MG63 (cell line): ENCODE measurements at regions not wholly inside any gene's neighbourhood (a gene's known extent, or its start where the extent isn't known, plus 50 kb on each side); places are given as distances from the start of the nearest gene placed in this dataset.

ENCODE experiments used
- DNase-seq: peaks from one replicate; pipeline ENCODE4 v3.0.0-alpha.2; 2020
- H3K27me3 ChIP-seq: fragments of 250-450 bp; sonication (Bioruptor Pico); 2 replicates; pipeline ENCODE4 v1.5.1; 2020; ENCODE audit warnings: mild to moderate bottlenecking, moderate library complexity
- H3K36me3 ChIP-seq: fragments of 250-450 bp; sonication (Bioruptor Pico); 2 replicates; pipeline ENCODE4 v1.5.1; 2020; ENCODE audit warnings: mild to moderate bottlenecking, moderate library complexity
- H3K4me3 ChIP-seq: fragments of 250-450 bp; sonication (Bioruptor Pico); 2 replicates; pipeline ENCODE4 v1.5.1; 2020; ENCODE audit warnings: mild to moderate bottlenecking, moderate library complexity
- H3K9me3 ChIP-seq: fragments of 250-450 bp; sonication (Bioruptor Pico); 2 replicates; pipeline ENCODE4 v1.5.1; 2020; ENCODE audit warnings: mild to moderate bottlenecking, moderate library complexity

GRCh38 chr10:2987185-2987768 lies 80.1 kb upstream of the PFKP start:
- Histone ChIP-seq H3K9me3 (peaks cover 3% of the 10 kb centered on the region; the same call in 1 of the 2 replicates), H3K36me3 (no peaks in the 10 kb centered on the region), H3K4me3 (no peak overlapping the region), H3K27me3 (no peaks in the 10 kb centered on the region)
- DNase-seq, result no peak

GRCh38 chr10:2986391-2986801 lies 81.0 kb upstream of the PFKP start:
- Histone ChIP-seq H3K36me3 (no peaks in the 10 kb centered on the region), H3K4me3 (no peak overlapping the region), H3K9me3 (peaks cover 3% of the 10 kb centered on the region; the same call in 1 of the 2 replicates), H3K27me3 (no peaks in the 10 kb centered on the region)
- no peak for DNase-seq

- no peaks in the 10 kb centered on the region for H3K27me3 ChIP-seq
- H3K36me3 ChIP-seq, result no peaks in the 10 kb centered on the region
- peaks cover 3% of the 10 kb centered on the region; the same call in 1 of the 2 replicates for H3K9me3 ChIP-seq
- peak; percentile 65 for DNase-seq
- no peak overlapping the region for H3K4me3 ChIP-seq
These were observed 81.6 kb upstream of the PFKP start for GRCh38 chr10:2985729-2986232.

GRCh38 chr10:2984682-2985081 lies 82.7 kb upstream of the PFKP start:
- H3K9me3 ChIP-seq, result peaks cover 3% of the 10 kb centered on the region; the same call in 1 of the 2 replicates
- no peaks in the 10 kb centered on the region for H3K27me3 ChIP-seq
- H3K4me3 ChIP-seq, result no peak overlapping the region
- no peaks in the 10 kb centered on the region for H3K36me3 ChIP-seq
- no peak for DNase-seq

- no peaks in the 10 kb centered on the region for H3K9me3 ChIP-seq
- no peaks in the 10 kb centered on the region for H3K36me3 ChIP-seq
- H3K4me3 ChIP-seq, result no peak overlapping the region
- DNase-seq, result no peak
- no peaks in the 10 kb centered on the region for H3K27me3 ChIP-seq
These were observed 85.2 kb upstream of the PFKP start for GRCh38 chr10:2982146-2982545.

- DNase-seq, result peak; percentile 78
- H3K36me3 ChIP-seq, result no peaks in the 10 kb centered on the region
- peak overlapping the region; percentile 35 for H3K4me3 ChIP-seq
- no peaks in the 10 kb centered on the region for H3K9me3 ChIP-seq
- H3K27me3 ChIP-seq, result no peaks in the 10 kb centered on the region
These were observed 86.0 kb upstream of the PFKP start for GRCh38 chr10:2981361-2981801.

GRCh38 chr10:2980791-2981360 lies 86.5 kb upstream of the PFKP start:
- no peaks in the 10 kb centered on the region for H3K9me3 ChIP-seq
- H3K27me3 ChIP-seq, result no peaks in the 10 kb centered on the region
- no peaks in the 10 kb centered on the region for H3K36me3 ChIP-seq
- peak overlapping the region; percentile 35 for H3K4me3 ChIP-seq
- DNase-seq, result peak; percentile 73

GRCh38 chr10:2980116-2980515 lies 87.2 kb upstream of the PFKP start:
- no peak overlapping the region for H3K4me3 ChIP-seq
- no peak for DNase-seq
- no peaks in the 10 kb centered on the region for H3K36me3 ChIP-seq
- H3K27me3 ChIP-seq, result no peaks in the 10 kb centered on the region
- H3K9me3 ChIP-seq, result no peaks in the 10 kb centered on the region

- no peaks in the 10 kb centered on the region for H3K36me3 ChIP-seq
- no peak for DNase-seq
- no peaks in the 10 kb centered on the region for H3K27me3 ChIP-seq
- no peaks in the 10 kb centered on the region for H3K9me3 ChIP-seq
- H3K4me3 ChIP-seq, result no peak overlapping the region
These were observed 88.0 kb upstream of the PFKP start for GRCh38 chr10:2979306-2979705.

GRCh38 chr10:2978574-2979273 lies 88.6 kb upstream of the PFKP start:
- H3K36me3 ChIP-seq, result no peaks in the 10 kb centered on the region
- H3K27me3 ChIP-seq, result no peaks in the 10 kb centered on the region
- no peak for DNase-seq
- no peak overlapping the region for H3K4me3 ChIP-seq
- H3K9me3 ChIP-seq, result no peaks in the 10 kb centered on the region

- no peak for DNase-seq
- Histone ChIP-seq H3K9me3 (no peaks in the 10 kb centered on the region), H3K36me3 (no peaks in the 10 kb centered on the region), H3K4me3 (no peak overlapping the region), H3K27me3 (no peaks in the 10 kb centered on the region)
These were observed 89.2 kb upstream of the PFKP start for GRCh38 chr10:2978111-2978510.

- H3K36me3 ChIP-seq, result no peaks in the 10 kb centered on the region
- no peaks in the 10 kb centered on the region for H3K9me3 ChIP-seq
- DNase-seq, result no peak
- H3K4me3 ChIP-seq, result no peak overlapping the region
- H3K27me3 ChIP-seq, result no peaks in the 10 kb centered on the region
These were observed 92.7 kb upstream of the PFKP start for GRCh38 chr10:2974503-2975207.

- H3K9me3 ChIP-seq, result no peaks in the 10 kb centered on the region
- no peaks in the 10 kb centered on the region for H3K27me3 ChIP-seq
- no peaks in the 10 kb centered on the region for H3K36me3 ChIP-seq
- DNase-seq, result no peak
- H3K4me3 ChIP-seq, result no peak overlapping the region
These were observed 93.3 kb upstream of the PFKP start for GRCh38 chr10:2974083-2974482.

- Histone ChIP-seq H3K4me3 (no peak overlapping the region), H3K9me3 (no peaks in the 10 kb centered on the region), H3K36me3 (no peaks in the 10 kb centered on the region), H3K27me3 (no peaks in the 10 kb centered on the region)
- no peak for DNase-seq
These were observed 94.5 kb upstream of the PFKP start for GRCh38 chr10:2972810-2973209.

GRCh38 chr10:2972216-2972615 lies 95.1 kb upstream of the PFKP start:
- no peaks in the 10 kb centered on the region for H3K36me3 ChIP-seq
- DNase-seq, result no peak
- no peaks in the 10 kb centered on the region for H3K27me3 ChIP-seq
- no peaks in the 10 kb centered on the region for H3K9me3 ChIP-seq
- no peak overlapping the region for H3K4me3 ChIP-seq

- no peak for DNase-seq
- H3K27me3 ChIP-seq, result no peaks in the 10 kb centered on the region
- no peaks in the 10 kb centered on the region for H3K9me3 ChIP-seq
- no peak overlapping the region for H3K4me3 ChIP-seq
- H3K36me3 ChIP-seq, result no peaks in the 10 kb centered on the region
These were observed 97.0 kb upstream of the PFKP start for GRCh38 chr10:2970190-2970823.
